ENCODE measurements at regions not wholly inside any gene's neighbourhood (a gene's known extent, or its start where the extent isn't known, plus 50 kb on each side); places are given as distances from the start of the nearest gene placed in this dataset.

DNA sequence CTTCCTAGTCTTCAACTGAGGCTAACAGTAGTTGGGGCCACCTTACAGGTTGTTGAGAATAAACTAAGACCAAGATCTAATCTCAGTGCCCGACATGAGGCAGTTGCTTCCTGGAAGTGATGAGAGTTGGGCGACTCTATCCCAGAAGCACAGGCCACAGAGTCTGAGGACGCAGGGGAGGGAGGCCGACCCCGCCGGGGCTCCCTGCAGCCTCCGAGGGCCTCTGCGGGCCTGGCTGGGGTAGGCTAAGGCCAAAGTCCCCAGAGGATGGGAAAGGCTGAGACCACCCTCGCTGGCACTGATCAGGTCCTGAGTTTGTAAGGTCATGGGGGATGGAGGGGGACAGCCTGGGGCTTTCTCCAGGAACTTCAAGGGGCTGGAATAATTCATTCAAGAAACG, 74.0 kb downstream of the ENGASE start:
- no peaks in the 10 kb centered on the region for H3K4me1 ChIP-seq
- TF ChIP-seq, protein P1, sequence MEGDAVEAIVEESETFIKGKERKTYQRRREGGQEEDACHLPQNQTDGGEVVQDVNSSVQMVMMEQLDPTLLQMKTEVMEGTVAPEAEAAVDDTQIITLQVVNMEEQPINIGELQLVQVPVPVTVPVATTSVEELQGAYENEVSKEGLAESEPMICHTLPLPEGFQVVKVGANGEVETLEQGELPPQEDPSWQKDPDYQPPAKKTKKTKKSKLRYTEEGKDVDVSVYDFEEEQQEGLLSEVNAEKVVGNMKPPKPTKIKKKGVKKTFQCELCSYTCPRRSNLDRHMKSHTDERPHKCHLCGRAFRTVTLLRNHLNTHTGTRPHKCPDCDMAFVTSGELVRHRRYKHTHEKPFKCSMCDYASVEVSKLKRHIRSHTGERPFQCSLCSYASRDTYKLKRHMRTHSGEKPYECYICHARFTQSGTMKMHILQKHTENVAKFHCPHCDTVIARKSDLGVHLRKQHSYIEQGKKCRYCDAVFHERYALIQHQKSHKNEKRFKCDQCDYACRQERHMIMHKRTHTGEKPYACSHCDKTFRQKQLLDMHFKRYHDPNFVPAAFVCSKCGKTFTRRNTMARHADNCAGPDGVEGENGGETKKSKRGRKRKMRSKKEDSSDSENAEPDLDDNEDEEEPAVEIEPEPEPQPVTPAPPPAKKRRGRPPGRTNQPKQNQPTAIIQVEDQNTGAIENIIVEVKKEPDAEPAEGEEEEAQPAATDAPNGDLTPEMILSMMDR (IDR thresholded peaks at IDR 0.05): no peak
- TF ChIP-seq EP300 (IDR thresholded peaks at IDR 0.05) (no peak), POLR2AphosphoS5 (IDR thresholded peaks at IDR 0.05) (no peak), POLR2A (IDR thresholded peaks at IDR 0.05) (no peak)
- H3K9me3 ChIP-seq: no peaks in the 10 kb centered on the region
- 100% methylated on average over 4 of the region's 10 CpGs; no CpG with 5 or more reads in 1 of the 2 donors for WGBS, 2 donors (ENCODE audit: low coverage in 1 of 2)
- H3K27me3 ChIP-seq: peaks cover 74% of the 10 kb centered on the region
- no peak overlapping the region for H3K27ac ChIP-seq
- no peaks in the 10 kb centered on the region for H3K36me3 ChIP-seq
- ATAC-seq: no peak
- H3K4me3 ChIP-seq: no peak overlapping the region

DNA sequence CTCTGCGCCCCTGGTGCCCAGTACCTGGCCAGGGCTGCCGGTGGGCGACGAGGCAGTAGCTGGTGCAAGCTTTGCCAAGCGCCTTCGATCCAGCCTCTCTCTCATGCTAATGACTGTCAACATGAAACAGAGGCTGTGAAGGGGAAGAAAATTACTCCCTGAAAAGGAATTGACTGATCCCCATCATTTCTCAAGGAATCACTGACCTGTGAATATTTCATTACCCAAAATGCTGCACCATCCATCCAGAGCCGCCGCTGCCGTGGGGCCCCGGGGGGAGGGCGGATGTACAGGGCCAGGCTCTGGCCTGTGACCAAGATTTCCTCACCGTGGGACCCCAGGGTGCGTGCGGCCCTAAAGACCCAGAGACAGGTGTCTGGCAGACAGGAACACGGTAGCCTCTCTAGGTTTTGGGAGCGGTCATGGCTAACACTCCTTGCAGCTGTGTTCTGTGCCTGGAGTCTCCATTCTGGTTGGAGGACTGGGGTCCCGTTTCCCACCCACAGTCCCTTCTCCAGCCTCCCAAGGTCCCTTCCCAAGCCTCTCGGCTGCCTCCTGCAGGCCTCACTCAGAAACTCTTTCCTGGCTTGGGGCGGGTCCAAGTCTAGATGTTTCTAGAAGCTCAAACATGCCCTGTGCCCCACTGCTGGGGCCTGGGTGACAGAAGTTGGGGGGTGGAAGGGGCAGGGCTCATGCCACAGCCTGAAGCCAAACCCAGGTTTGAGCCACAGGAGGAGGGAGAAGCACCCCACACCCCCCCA, 73.3 kb downstream of the ENGASE start:
- no peak for TF ChIP-seq POLR2AphosphoS5 (IDR thresholded peaks at IDR 0.05)
- no peak for TF ChIP-seq POLR2A (IDR thresholded peaks at IDR 0.05)
- TF ChIP-seq, protein P1 (IDR thresholded peaks at IDR 0.05): no peak
- no peak for TF ChIP-seq EP300 (IDR thresholded peaks at IDR 0.05)

DNA sequence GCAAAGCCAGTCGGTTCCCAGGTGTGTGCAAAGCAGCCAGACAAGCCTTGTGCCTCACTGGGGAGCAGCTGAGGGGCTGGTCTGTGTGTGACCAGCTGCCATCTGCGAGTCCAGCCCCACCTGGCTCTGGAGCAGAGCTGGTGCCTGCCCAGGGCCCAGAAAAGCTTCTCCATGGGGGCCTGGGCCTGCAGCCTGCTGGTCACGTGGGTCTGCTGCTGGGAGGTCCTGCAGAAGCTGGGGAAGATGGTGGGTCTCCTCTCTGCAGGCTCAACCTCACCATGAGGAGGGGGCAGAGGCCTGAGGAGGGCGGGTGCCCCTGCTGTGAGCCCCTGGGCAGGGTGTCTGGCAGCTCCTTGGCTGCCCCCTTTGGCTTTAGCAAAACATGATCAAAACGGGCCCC, 71.9 kb downstream of the ENGASE start:
- Histone ChIP-seq H3K4me1 (no peaks in the 10 kb centered on the region), H3K4me3 (no peak overlapping the region), H3K9me3 (no peaks in the 10 kb centered on the region), H3K27ac (no peak overlapping the region), H3K36me3 (no peaks in the 10 kb centered on the region), H3K27me3 (peaks cover 75% of the 10 kb centered on the region)
- no peak for TF ChIP-seq EP300 (IDR thresholded peaks at IDR 0.05)
- TF ChIP-seq POLR2A (IDR thresholded peaks at IDR 0.05): no peak
- no peak for ATAC-seq
- no CpG with 5 or more reads among the region's 5 CpGs for WGBS, 2 donors (ENCODE audit: low coverage in 1 of 2)

More for the DNA sequence above, 73.3 kb downstream of the ENGASE start:
- no peaks in the 10 kb centered on the region for H3K36me3 ChIP-seq
- peaks cover 74% of the 10 kb centered on the region for H3K27me3 ChIP-seq
- H3K9me3 ChIP-seq: no peaks in the 10 kb centered on the region
- no peak overlapping the region for H3K27ac ChIP-seq
- H3K4me1 ChIP-seq: no peaks in the 10 kb centered on the region
- 89% methylated on average over 3 of the region's 19 CpGs; no CpG with 5 or more reads in 1 of the 2 donors for WGBS, 2 donors (ENCODE audit: low coverage in 1 of 2)
- H3K4me3 ChIP-seq: no peak overlapping the region
- ATAC-seq: no peak

DNA sequence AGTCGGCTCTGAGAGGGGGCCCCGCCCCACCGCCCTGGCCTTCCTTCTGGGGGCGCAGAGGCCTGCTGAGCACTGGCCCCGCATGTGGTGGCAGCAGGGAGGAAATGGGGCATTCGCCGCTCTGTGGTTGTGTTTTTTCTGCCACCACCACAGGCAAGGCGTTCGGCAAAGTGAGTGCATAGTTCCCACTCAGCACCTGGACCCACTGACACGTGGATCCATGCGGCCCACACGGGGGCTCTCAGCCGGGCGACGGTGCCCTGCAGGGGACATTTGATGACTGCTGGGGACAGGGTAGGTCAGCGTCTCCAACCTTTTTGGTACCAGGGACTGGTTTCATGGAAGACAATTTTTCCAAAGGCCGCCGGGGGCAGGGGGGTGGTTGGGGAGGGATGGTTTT, 70.9 kb downstream of the ENGASE start:
- WGBS, 2 donors (ENCODE audit: low coverage in 1 of 2): 88% methylated on average over 7 of the region's 18 CpGs; no CpG with 5 or more reads in 1 of the 2 donors
- no peaks in the 10 kb centered on the region for H3K4me1 ChIP-seq
- H3K4me3 ChIP-seq: no peak overlapping the region
- H3K36me3 ChIP-seq: no peaks in the 10 kb centered on the region
- TF ChIP-seq, protein P1 (IDR thresholded peaks at IDR 0.05): no peak
- TF ChIP-seq POLR2AphosphoS5 (IDR thresholded peaks at IDR 0.05) (no peak), POLR2A (IDR thresholded peaks at IDR 0.05) (no peak), EP300 (IDR thresholded peaks at IDR 0.05) (no peak)
- ATAC-seq: no peak
- no peaks in the 10 kb centered on the region for H3K9me3 ChIP-seq
- peaks cover 78% of the 10 kb centered on the region for H3K27me3 ChIP-seq
- H3K27ac ChIP-seq: no peak overlapping the region

DNA sequence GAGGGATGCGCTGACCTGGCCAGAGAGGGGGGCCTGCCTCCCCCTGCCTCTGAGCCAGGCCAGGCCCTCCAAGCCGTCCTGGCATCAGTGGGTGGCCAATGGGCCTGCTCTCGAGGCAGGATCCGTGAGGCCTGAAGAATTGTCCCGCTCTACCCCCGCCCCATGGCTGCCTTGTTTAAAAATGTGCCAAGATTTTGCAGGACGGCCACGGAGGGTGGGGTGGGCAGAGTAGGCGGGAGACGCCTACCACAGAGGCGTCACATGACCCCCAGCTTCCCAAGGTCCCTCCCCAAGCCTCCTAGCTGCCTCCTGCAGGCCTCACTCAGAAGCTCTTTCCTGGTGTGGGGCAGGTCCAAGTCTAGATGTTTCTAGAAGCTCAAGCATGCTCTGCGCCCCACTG, 69.5 kb downstream of the ENGASE start:
- WGBS, 2 donors (ENCODE audit: low coverage in 1 of 2): 27% methylated on average over 3 of the region's 12 CpGs; no CpG with 5 or more reads in 1 of the 2 donors
- ATAC-seq: no peak
- no peaks in the 10 kb centered on the region for H3K36me3 ChIP-seq
- H3K9me3 ChIP-seq: no peaks in the 10 kb centered on the region
- H3K4me1 ChIP-seq: no peaks in the 10 kb centered on the region
- H3K27ac ChIP-seq: no peak overlapping the region
- H3K27me3 ChIP-seq: peaks cover 79% of the 10 kb centered on the region
- H3K4me3 ChIP-seq: no peak overlapping the region
- TF ChIP-seq POLR2A (IDR thresholded peaks at IDR 0.05) (no peak), POLR2AphosphoS5 (IDR thresholded peaks at IDR 0.05) (no peak)
- TF ChIP-seq, protein P1 (IDR thresholded peaks at IDR 0.05): no peak
